Keratinocyte (primary cell): ENCODE measurements at regions not wholly inside any gene's neighbourhood (a gene's known extent, or its start where the extent isn't known, plus 50 kb on each side); places are given as distances from the start of the nearest gene placed in this dataset.

ENCODE experiments used
- DNase-seq: peaks from one replicate; pipeline ENCODE4 v3.0.0-alpha.2; 2011; ENCODE audit warnings: low read depth, missing footprints, low spot score
- FAIRE-seq: peaks from 2 replicates; lab custom pipeline; 2011; peaks lifted over from hg19 to GRCh38; lab: Jason Lieb, UNC
- H2AFZ ChIP-seq: 2 replicates; pipeline ENCODE4 v1.6.0; 2012; ENCODE audit warnings: low read length, control low read depth, inconsistent platforms; ENCODE audit not compliant: control insufficient read depth
- H3K27ac ChIP-seq: 2 replicates; pipeline ENCODE4 v1.5.1; 2011; ENCODE audit warnings: low read length; ENCODE audit not compliant: control insufficient read depth, insufficient read depth
- H3K27me3 ChIP-seq: 3 replicates; pipeline ENCODE4 v1.6.0; 2011; ENCODE audit warnings: low read length; ENCODE audit not compliant: control insufficient read depth, insufficient read depth; ENCODE audit errors: extremely low read depth
- H3K36me3 ChIP-seq, 2 experiments: 2 replicates in 1 of 2; 3 replicates in 1 of 2; pipeline ENCODE4 v1.5.1; 2011; ENCODE audit warnings: low read length in 2 of 2, mild to moderate bottlenecking in 1 of 2; ENCODE audit not compliant: control insufficient read depth in 2 of 2, insufficient read depth in 2 of 2; ENCODE audit errors: extremely low read depth in 1 of 2
- H3K4me1 ChIP-seq: 3 replicates; pipeline ENCODE4 v1.5.1; 2011; ENCODE audit warnings: low read length; ENCODE audit not compliant: control insufficient read depth, insufficient read depth; ENCODE audit errors: extremely low read depth
- H3K4me2 ChIP-seq: 3 replicates; pipeline ENCODE4 v1.6.0; 2011; ENCODE audit warnings: low read depth, low read length; ENCODE audit not compliant: control insufficient read depth, insufficient read depth; ENCODE audit errors: extremely low read depth
- H3K4me3 ChIP-seq, 3 experiments: fragments of 200-600 bp in 1 of 3; sonication (generic) in 1 of 3; 2 replicates in 2 of 3; 3 replicates in 1 of 3; pipeline ENCODE4 v1.5.1; 2011 to 2016; ENCODE audit warnings: low read length in 3 of 3, mild to moderate bottlenecking in 3 of 3, control low read depth in 2 of 3, inconsistent platforms in 1 of 3, low read depth in 1 of 3, mixed read lengths in 1 of 3, mixed run types in 1 of 3, moderate library complexity in 1 of 3; ENCODE audit not compliant: control insufficient read depth in 2 of 3, insufficient read depth in 2 of 3; ENCODE audit errors: extremely low read depth in 1 of 3
- H3K79me2 ChIP-seq: 2 replicates; pipeline ENCODE4 v1.6.0; 2012; ENCODE audit warnings: low read length; ENCODE audit not compliant: control insufficient read depth, insufficient read depth
- H3K9ac ChIP-seq: 3 replicates; pipeline ENCODE4 v1.6.0; 2011; ENCODE audit warnings: low read length; ENCODE audit not compliant: control insufficient read depth, insufficient read depth; ENCODE audit errors: extremely low read depth
- H3K9me1 ChIP-seq: 3 replicates; pipeline ENCODE4 v1.6.0; 2011; ENCODE audit warnings: low read length; ENCODE audit not compliant: control insufficient read depth, insufficient read depth; ENCODE audit errors: extremely low read depth
- H3K9me3 ChIP-seq: 2 replicates; pipeline ENCODE4 v1.5.1; 2012; ENCODE audit warnings: low read depth, low read length; ENCODE audit not compliant: control insufficient read depth
- H4K20me1 ChIP-seq: 3 replicates; pipeline ENCODE4 v1.6.0; 2011; ENCODE audit warnings: low read length; ENCODE audit not compliant: control insufficient read depth, insufficient read depth; ENCODE audit errors: extremely low read depth
- EZH2 ChIP-seq: IDR thresholded peaks from one replicate; pipeline ENCODE4 v1.6.1; 2012; ENCODE audit warnings: inconsistent platforms, mild to moderate bottlenecking, low read length, moderate library complexity
- dilution Hi-C: fragments of 300-500 bp; cut with MboI; formaldehyde crosslinking; loops from one replicate; pipeline ENCODE4 v1.7.0; 2020; ENCODE audit warnings: low sequenced_read_pairs; ENCODE audit not compliant: extremely low pct_ligation_motif_present
- TF ChIP-seq, protein P1 (sequence below), 3 experiments: IDR thresholded peaks in 1 of 3; conservative IDR thresholded peaks in 1 of 3; optimal IDR thresholded peaks in 1 of 3; 2 replicates in 2 of 3; 3 replicates in 1 of 3; pipeline versions ENCODE3 to v1.5.1; 2011; ENCODE audit warnings: low read length in 3 of 3, mild to moderate bottlenecking in 3 of 3, moderate library complexity in 2 of 3, control low read depth in 1 of 3, inconsistent platforms in 1 of 3; ENCODE audit not compliant: insufficient read depth in 2 of 3; ENCODE audit errors: extremely low read depth in 1 of 3

DNA sequence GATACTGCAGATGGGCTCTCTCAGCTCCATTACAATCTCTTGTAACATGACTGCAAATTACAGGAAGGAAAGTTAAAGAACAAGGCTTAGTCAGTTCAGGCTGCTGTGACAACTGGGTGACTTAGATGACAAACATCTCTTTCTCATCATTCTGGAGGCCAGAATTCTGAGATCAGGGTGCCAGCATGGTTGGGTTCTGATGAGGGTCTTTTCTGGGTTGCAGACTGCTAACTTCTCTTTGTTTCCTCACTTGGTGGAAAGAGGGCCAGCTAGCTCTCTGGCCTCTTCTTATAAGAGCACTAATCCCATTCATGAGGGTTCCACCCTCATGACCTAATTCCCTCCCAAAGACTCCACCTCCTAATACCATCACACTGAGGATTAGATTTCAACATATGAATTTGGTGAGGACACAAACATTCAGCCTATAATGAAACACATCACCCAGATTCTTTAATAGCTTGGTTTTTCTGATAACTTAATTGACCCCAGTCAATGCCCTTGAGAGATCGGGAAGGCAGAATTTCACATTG lies 73.6 kb upstream of the MAMDC2 start:
- dilution Hi-C loops = loop anchor here (25.0 kb wide), 1 partner anchor 142 kb away; no protein-coding TSS in a partner anchor
- Histone ChIP-seq H3K4me1 (peaks cover 6% of the 10 kb centered on the region), H3K9me3 (no peaks in the 10 kb centered on the region), H3K79me2 (no peaks in the 10 kb centered on the region), H3K27me3 (no peaks in the 10 kb centered on the region), H3K4me3 (no peak overlapping the region), H2AFZ (no peak overlapping the region), H3K36me3 (no peaks in the 10 kb centered on the region), H4K20me1 (no peaks in the 10 kb centered on the region), H3K9me1 (no peaks in the 10 kb centered on the region), H3K27ac (no peak overlapping the region), H3K9ac (no peak overlapping the region), H3K4me2 (no peak overlapping the region)
- no peak for TF ChIP-seq EZH2
- TF ChIP-seq, protein P1, sequence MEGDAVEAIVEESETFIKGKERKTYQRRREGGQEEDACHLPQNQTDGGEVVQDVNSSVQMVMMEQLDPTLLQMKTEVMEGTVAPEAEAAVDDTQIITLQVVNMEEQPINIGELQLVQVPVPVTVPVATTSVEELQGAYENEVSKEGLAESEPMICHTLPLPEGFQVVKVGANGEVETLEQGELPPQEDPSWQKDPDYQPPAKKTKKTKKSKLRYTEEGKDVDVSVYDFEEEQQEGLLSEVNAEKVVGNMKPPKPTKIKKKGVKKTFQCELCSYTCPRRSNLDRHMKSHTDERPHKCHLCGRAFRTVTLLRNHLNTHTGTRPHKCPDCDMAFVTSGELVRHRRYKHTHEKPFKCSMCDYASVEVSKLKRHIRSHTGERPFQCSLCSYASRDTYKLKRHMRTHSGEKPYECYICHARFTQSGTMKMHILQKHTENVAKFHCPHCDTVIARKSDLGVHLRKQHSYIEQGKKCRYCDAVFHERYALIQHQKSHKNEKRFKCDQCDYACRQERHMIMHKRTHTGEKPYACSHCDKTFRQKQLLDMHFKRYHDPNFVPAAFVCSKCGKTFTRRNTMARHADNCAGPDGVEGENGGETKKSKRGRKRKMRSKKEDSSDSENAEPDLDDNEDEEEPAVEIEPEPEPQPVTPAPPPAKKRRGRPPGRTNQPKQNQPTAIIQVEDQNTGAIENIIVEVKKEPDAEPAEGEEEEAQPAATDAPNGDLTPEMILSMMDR (optimal IDR thresholded peaks at IDR 0.05 in 1 of 3, IDR thresholded peaks at IDR 0.05 in 1 of 3, conservative IDR thresholded peaks at IDR 0.05 in 1 of 3; ENCODE audit: extremely low read depth in 1 of 3, insufficient read depth in 2 of 3, low read length in 3 of 3) = no peak
- FAIRE-seq (no peak), DNase-seq (no peak)

DNA sequence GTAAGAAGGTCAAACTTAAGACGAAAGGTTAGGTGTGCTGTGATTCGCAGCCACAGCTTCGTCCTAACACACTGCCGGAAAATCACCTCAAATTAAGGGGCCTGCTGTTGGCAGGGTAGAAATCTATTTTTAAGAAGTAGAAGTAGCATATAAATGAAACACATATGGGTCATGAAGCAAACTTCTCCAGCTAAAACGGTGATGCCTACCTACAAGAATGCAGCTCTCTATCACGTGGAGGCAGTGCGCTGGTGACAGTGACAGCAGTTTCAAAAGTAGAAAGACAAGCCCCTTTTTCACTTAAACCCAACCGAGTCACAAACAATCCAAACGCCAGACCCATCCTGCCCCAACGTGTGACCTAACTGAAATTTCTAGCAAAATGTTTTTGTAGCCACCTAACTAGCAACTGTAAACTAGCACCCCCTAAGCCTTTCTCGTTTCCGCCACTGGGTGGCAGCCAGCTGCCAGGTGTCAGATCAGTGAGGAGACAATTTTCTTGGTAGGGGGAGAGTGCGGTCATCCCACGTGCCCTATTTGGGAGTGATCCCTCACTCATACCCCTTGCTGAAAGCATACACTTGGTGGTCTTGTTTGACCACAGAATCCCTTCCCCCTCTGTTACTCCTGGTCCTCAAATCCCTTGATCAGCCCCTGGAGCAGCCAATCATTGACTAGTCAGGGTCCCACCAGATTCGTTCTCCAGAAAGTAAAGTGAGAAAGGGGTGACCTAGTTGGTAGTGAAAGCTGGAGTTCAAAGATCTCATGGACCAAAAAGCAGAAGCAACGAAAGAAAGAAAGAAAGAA lies 71.8 kb upstream of the MAMDC2 start:
- no peaks in the 10 kb centered on the region for H3K27me3 ChIP-seq
- no peaks in the 10 kb centered on the region for H3K9me3 ChIP-seq
- no peak overlapping the region for H3K4me3 ChIP-seq
- no peaks in the 10 kb centered on the region for H3K79me2 ChIP-seq
- dilution Hi-C loops = loop anchor here (25.0 kb wide), 1 partner anchor 140 kb away; no protein-coding TSS in a partner anchor
- H3K4me1 ChIP-seq = peaks cover 14% of the 10 kb centered on the region
- H2AFZ ChIP-seq = no peak overlapping the region
- TF ChIP-seq, protein P1 (optimal IDR thresholded peaks at IDR 0.05 in 1 of 3, IDR thresholded peaks at IDR 0.05 in 1 of 3, conservative IDR thresholded peaks at IDR 0.05 in 1 of 3; ENCODE audit: extremely low read depth in 1 of 3, insufficient read depth in 2 of 3, low read length in 3 of 3) = peak; percentile 91 to 94 (median 92)
- TF ChIP-seq EZH2 = no peak
- DNase-seq (no peak), FAIRE-seq (peak; percentile 94)
- H3K27ac ChIP-seq = no peak overlapping the region
- no peak overlapping the region for H3K9ac ChIP-seq
- H3K4me2 ChIP-seq = peak overlapping the region; percentile 7
- H4K20me1 ChIP-seq = no peaks in the 10 kb centered on the region
- no peaks in the 10 kb centered on the region for H3K9me1 ChIP-seq
- H3K36me3 ChIP-seq = no peaks in the 10 kb centered on the region
